ENCODE measurements at regions not wholly inside any gene's neighbourhood (a gene's known extent, or its start where the extent isn't known, plus 50 kb on each side); places are given as distances from the start of the nearest gene placed in this dataset.
"Not testable (repeated sequence)": the region's sequence is repeated elsewhere in the genome, so short reads cannot be mapped to it uniquely, and the experiment has no call there.

- DNase-seq = no peak
These were observed 106.6 kb downstream of the BRMS1L start for GRCh38 chr14:35932659-35933159.

- no peak for DNase-seq
These were observed 106.0 kb downstream of the BRMS1L start for GRCh38 chr14:35932136-35932535.

DNA sequence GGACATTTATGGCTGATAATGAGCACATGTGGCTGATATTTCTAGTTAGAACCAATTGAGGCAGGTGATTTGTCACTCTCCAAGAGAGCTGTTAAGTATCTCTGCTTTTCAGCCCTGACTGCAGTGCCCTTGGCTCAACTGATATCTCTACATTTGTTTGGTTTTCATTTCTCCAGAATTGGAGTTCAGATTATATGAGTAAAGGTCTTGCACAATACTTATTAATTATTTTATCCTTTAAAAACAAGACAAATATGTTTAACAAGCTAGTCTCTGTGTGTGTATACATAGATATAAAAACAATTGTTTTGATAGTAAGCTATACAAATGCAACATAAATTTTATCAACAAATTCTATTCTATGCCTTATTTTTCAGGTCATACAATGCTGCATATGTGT is 105.2 kb downstream of the BRMS1L start:
- DNase-seq = no peak

GRCh38 chr14:35929186-35929585 is 103.0 kb downstream of the BRMS1L start:
- DNase-seq = no peak

DNA sequence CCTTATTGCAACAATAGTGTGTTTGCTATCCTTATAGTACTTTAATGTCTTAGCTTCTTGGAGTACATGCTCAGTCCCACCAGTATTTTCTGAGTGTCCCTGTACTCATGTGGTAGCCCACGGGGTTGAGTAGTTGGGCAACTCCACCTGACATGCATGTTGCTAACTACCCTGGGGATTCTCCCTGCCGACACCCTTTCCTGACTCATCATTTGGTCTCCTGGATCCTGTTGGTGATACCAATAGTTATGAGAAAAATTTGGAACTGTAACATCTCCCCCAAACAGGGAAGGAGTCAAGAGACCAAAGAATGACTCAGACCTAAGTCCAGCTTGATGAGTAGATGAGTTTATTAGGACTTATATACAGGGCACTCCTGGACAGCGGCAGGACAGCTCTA is 101.6 kb downstream of the BRMS1L start:
- DNase-seq = no peak

DNA sequence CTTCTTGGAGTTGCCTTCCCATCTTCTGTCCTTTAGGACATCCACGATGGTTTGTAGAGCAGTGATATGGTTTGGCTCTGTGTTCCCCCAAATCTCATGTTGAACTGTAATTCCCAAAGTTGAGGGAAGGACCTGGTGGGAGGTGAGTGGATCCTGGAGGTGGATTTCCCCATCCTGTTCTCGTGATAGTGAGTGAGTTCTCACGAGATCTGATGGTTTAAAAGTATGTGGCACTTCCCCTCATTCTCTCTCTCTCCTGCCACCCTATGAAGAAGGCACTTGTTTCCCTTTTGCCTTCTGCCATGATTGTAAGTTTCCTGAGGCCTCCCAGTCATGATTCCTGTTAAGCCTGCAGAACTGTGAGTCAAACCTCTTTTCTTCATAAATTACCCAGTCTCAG is 99.2 kb downstream of the BRMS1L start:
- DNase-seq = no peak

DNA sequence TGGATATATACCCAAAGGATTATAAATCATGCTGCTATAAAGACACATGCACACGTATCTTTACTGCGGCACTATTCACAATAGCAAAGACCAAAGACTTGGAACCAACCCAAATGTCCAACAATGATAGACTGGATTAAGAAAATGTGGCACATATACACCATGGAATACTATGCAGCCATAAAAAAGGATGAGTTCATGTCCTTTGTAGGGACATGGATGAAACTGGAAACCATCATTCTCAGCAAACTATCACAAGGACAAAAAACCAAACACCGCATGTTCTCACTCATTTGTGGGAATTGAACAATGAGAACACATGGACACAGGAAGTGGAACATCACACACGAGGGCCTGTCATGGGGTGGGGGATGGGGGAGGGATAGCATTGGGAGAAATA is 96.5 kb downstream of the BRMS1L start:
- DNase-seq = not testable (repeated sequence)

DNA sequence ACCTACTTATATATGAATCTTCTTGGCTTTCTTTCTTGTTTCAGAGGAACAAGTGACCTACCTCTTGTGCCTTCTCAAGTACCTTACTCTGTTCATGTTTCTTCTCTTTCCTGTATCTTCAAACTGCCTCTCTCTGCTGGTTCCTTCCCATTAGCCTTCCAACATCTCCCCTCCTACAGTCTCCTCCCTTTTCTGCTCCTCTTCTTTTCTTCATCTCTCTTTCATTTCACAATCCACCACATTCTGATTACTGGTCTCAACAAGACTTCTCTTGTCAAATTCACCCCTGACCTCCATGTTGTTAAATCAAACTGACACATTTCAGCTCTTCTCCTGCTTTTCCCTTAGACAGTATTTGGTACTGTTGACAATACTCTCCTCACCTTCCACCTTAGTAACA is 95.6 kb downstream of the BRMS1L start:
- DNase-seq = no peak

Measured in NCI-H1092 (cell line).